Neuron (in vitro differentiated cells): ENCODE measurements at regions not wholly inside any gene's neighbourhood (a gene's known extent, or its start where the extent isn't known, plus 50 kb on each side); places are given as distances from the start of the nearest gene placed in this dataset.
"Not testable (repeated sequence)": the region's sequence is repeated elsewhere in the genome, so short reads cannot be mapped to it uniquely, and the experiment has no call there.

Experiments used
- H2AFZ ChIP-seq: one replicate; pipeline ENCODE4 v1.6.1; 2013; ENCODE audit warnings: low read depth, mild to moderate bottlenecking, inconsistent platforms, low read length, moderate library complexity
- H3K27me3 ChIP-seq: one replicate; pipeline ENCODE4 v1.6.1; 2013; ENCODE audit warnings: low read length; ENCODE audit not compliant: insufficient read depth
- H3K36me3 ChIP-seq: one replicate; pipeline ENCODE4 v1.6.1; 2013; ENCODE audit warnings: low read length; ENCODE audit not compliant: insufficient read depth
- H3K4me1 ChIP-seq: one replicate; pipeline ENCODE4 v1.6.1; 2013; ENCODE audit warnings: low read length; ENCODE audit not compliant: insufficient read depth
- H3K4me3 ChIP-seq: 2 replicates; pipeline ENCODE4 v1.5.1; 2013; ENCODE audit warnings: mild to moderate bottlenecking, low read length, moderate library complexity
- H3K9me3 ChIP-seq: one replicate; pipeline ENCODE4 v1.6.1; 2013; ENCODE audit warnings: low read length

GRCh38 chr5:26014206-26014605 is 1024.2 kb downstream of the CDH9 start:
- H3K9me3 ChIP-seq = no peaks in the 10 kb centered on the region
- no peaks in the 10 kb centered on the region for H3K36me3 ChIP-seq
- no peaks in the 10 kb centered on the region for H3K4me1 ChIP-seq
- no peak overlapping the region for H3K4me3 ChIP-seq
- peak overlapping the region; percentile 67 for H2AFZ ChIP-seq
- H3K27me3 ChIP-seq = no peaks in the 10 kb centered on the region

GRCh38 chr5:26012078-26012477 is 1026.3 kb downstream of the CDH9 start:
- H3K9me3 ChIP-seq = no peaks in the 10 kb centered on the region
- H2AFZ ChIP-seq = no peak overlapping the region

GRCh38 chr5:26009742-26010141 is 1028.6 kb downstream of the CDH9 start:
- H3K9me3 ChIP-seq = no peaks in the 10 kb centered on the region
- H2AFZ ChIP-seq = no peak overlapping the region
- H3K27me3 ChIP-seq = no peaks in the 10 kb centered on the region
- H3K4me3 ChIP-seq = no peak overlapping the region
- H3K36me3 ChIP-seq = no peaks in the 10 kb centered on the region
- H3K4me1 ChIP-seq = no peaks in the 10 kb centered on the region

More at GRCh38 chr5:26012078-26012477, 1026.3 kb downstream of the CDH9 start:
- Histone ChIP-seq H3K27me3 (no peaks in the 10 kb centered on the region), H3K4me3 (no peak overlapping the region), H3K4me1 (no peaks in the 10 kb centered on the region), H3K36me3 (no peaks in the 10 kb centered on the region)

DNA sequence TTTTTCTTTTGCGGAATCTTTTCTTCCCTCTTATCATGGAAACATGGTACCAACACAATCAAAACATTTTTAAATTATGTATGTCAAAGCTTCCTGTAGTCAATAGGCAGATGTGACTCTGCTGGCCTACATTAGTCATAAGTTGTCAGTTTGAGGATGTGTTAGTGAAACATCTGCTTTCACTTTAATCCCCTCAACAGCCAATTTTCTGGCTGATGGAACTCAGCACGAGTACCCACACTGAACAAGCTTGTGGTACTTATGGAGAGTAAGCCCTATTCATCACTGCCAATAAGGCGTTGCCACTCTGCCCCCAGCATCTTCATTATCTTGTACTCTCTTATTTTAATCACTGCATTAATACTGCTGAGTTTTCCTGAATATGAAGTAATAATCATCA is 1034.4 kb downstream of the CDH9 start:
- no peaks in the 10 kb centered on the region for H3K27me3 ChIP-seq
- H3K4me1 ChIP-seq = no peaks in the 10 kb centered on the region
- H3K4me3 ChIP-seq = no peak overlapping the region
- H3K9me3 ChIP-seq = no peaks in the 10 kb centered on the region
- no peaks in the 10 kb centered on the region for H3K36me3 ChIP-seq
- H2AFZ ChIP-seq = no peak overlapping the region

DNA sequence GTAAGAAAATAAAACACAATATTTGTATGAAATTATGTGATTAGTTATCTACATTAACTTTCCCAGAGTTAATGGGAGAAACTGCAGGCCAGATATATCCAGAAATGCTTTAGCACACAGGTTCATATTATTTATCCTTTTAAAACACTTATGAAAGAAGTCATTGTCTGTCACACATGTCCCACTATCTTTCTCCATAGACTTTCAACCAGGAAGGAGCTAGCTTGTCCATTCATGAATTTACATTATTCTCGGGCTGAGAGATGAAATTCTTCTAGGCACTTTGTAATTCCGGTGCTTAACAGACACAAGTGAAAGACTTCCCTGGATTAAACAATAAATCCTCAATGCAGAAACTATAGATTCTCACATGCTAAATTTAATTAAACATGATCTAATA is 1043.2 kb downstream of the CDH9 start:
- no peaks in the 10 kb centered on the region for H3K4me1 ChIP-seq
- H3K36me3 ChIP-seq = no peaks in the 10 kb centered on the region
- no peak overlapping the region for H2AFZ ChIP-seq
- H3K4me3 ChIP-seq = no peak overlapping the region
- no peaks in the 10 kb centered on the region for H3K27me3 ChIP-seq
- no peaks in the 10 kb centered on the region for H3K9me3 ChIP-seq

- H3K9me3 ChIP-seq = no peaks in the 10 kb centered on the region
- H2AFZ ChIP-seq = no peak overlapping the region
- no peaks in the 10 kb centered on the region for H3K27me3 ChIP-seq
- H3K36me3 ChIP-seq = no peaks in the 10 kb centered on the region
- H3K4me3 ChIP-seq = no peak overlapping the region
- no peaks in the 10 kb centered on the region for H3K4me1 ChIP-seq
Measured at GRCh38 chr5:25993701-25994100, 1044.7 kb downstream of the CDH9 start.

- H3K27me3 ChIP-seq = no peaks in the 10 kb centered on the region
- no peaks in the 10 kb centered on the region for H3K4me1 ChIP-seq
- no peak overlapping the region for H3K4me3 ChIP-seq
- H2AFZ ChIP-seq = no peak overlapping the region
- H3K9me3 ChIP-seq = no peaks in the 10 kb centered on the region
- no peaks in the 10 kb centered on the region for H3K36me3 ChIP-seq
Measured at GRCh38 chr5:25991639-25992038, 1046.7 kb downstream of the CDH9 start.

DNA sequence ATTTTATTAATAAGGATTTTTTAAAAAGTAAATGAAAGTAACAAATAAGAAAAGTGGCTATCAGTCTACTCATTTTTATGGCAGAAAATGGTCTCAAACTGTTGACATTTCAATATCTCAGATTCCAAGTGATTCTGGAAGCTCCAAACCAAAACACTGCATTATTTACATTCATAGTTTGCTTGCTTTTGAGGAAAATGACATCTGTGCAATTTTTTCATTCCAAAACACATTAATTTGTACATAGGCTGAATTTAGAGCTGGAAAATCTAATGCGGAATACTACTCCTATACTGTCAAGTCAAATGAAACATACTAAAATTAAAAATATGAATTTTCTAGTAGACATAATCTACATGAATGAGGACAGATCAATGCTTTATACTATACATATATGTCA is 1047.6 kb downstream of the CDH9 start:
- Histone ChIP-seq H3K4me3 (no peak overlapping the region), H3K4me1 (no peaks in the 10 kb centered on the region), H3K36me3 (no peaks in the 10 kb centered on the region), H2AFZ (no peak overlapping the region), H3K27me3 (no peaks in the 10 kb centered on the region), H3K9me3 (no peaks in the 10 kb centered on the region)

- Histone ChIP-seq H2AFZ (no peak overlapping the region), H3K4me3 (no peak overlapping the region), H3K9me3 (no peaks in the 10 kb centered on the region), H3K36me3 (no peaks in the 10 kb centered on the region), H3K27me3 (no peaks in the 10 kb centered on the region), H3K4me1 (no peaks in the 10 kb centered on the region)
Measured at GRCh38 chr5:25979086-25979485, 1059.3 kb downstream of the CDH9 start.

GRCh38 chr5:25975885-25976284 is 1062.5 kb downstream of the CDH9 start:
- H3K27me3 ChIP-seq = no peaks in the 10 kb centered on the region
- no peaks in the 10 kb centered on the region for H3K36me3 ChIP-seq
- no peaks in the 10 kb centered on the region for H3K4me1 ChIP-seq
- H3K9me3 ChIP-seq = no peaks in the 10 kb centered on the region
- no peak overlapping the region for H2AFZ ChIP-seq
- H3K4me3 ChIP-seq = no peak overlapping the region

DNA sequence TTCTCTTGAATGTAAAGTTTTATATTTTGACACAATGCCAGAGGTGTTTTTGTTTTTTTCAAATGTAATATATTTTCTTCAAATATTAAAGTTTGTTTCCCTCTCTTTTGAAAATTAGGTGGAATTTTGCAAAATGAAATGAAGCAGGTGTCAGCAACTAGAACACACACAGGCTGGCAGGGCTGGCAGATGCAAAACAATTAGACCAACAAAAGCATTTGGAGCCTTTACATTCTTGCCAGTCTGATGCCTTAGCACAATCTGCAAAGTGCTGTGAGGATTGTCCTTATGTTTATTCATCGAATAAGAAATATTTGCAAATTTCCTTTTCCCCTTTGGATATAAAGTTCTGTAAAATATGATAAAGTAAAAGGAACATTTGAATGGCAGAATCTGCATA is 1063.9 kb downstream of the CDH9 start:
- Histone ChIP-seq H3K9me3 (no peaks in the 10 kb centered on the region), H3K27me3 (no peaks in the 10 kb centered on the region), H3K4me1 (no peaks in the 10 kb centered on the region), H3K36me3 (no peaks in the 10 kb centered on the region), H3K4me3 (no peak overlapping the region), H2AFZ (no peak overlapping the region)

DNA sequence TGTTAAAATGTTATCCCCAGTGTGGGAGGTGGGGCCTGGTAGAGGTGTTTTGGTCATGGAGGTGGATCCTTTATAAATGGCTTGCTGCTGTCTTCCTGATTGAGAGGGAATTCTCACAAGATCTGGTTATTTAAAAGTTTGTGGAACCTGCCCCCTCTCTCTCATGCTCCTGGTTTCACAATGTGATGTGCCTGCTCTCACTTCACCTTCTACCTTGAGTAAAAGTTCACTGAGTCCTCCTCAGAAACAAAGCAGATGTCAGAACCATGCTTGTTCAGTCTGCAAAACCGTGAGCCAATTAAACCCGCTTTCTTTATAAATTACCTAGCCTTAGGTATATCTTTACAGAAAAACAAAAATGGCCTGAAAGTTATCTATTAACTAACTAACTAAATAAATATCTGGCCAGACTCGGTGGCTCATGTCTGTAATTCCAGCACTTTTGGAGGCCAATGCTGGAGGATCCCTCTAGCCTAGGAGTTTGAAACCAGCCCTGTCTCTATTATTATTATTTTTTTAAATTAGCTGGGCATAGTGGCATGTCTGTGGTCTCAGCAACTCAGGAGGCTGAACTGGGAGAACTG is 1067.4 kb downstream of the CDH9 start:
- H2AFZ ChIP-seq = no peak overlapping the region
- no peaks in the 10 kb centered on the region for H3K27me3 ChIP-seq
- no peak overlapping the region for H3K4me3 ChIP-seq
- H3K9me3 ChIP-seq = no peaks in the 10 kb centered on the region
- no peaks in the 10 kb centered on the region for H3K36me3 ChIP-seq
- H3K4me1 ChIP-seq = no peaks in the 10 kb centered on the region

- H3K4me3 ChIP-seq, H3K4me1 ChIP-seq, H2AFZ ChIP-seq, H3K9me3 ChIP-seq, H3K36me3 ChIP-seq, H3K27me3 ChIP-seq: not testable (repeated sequence)
Measured at GRCh38 chr5:25969042-25969441, 1069.3 kb downstream of the CDH9 start.

DNA sequence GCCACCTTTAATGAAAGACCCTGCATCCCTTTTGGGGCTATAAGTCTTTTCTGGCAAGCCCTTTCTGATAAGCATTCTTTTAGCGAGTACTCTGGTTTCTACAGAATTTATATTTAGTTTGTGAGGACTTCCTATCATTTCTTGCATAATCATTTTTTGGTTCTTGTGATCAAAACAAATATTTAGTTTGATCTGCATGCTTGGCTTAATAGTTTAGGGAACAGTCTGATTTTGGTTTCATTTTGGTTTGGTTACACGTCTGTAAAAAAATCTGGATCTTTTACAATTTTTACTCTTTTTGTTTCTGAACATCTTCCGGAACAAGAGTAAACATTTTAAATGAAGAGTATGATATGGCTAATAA is 1074.4 kb downstream of the CDH9 start:
- H3K27me3 ChIP-seq = no peaks in the 10 kb centered on the region
- H3K4me1 ChIP-seq = no peaks in the 10 kb centered on the region
- no peaks in the 10 kb centered on the region for H3K36me3 ChIP-seq
- H3K4me3 ChIP-seq = no peak overlapping the region
- no peak overlapping the region for H2AFZ ChIP-seq
- no peaks in the 10 kb centered on the region for H3K9me3 ChIP-seq
